Osteoblast (primary cell): ENCODE measurements at regions not wholly inside any gene's neighbourhood (a gene's known extent, or its start where the extent isn't known, plus 50 kb on each side); places are given as distances from the start of the nearest gene placed in this dataset.
A peak's percentile ranks its signal among the peaks of the same experiment; 100 is the strongest.

Source experiments
- DNase-seq: peaks from one replicate; pipeline ENCODE4 v3.0.0; 2011; ENCODE audit warnings: low spot score, mixed read lengths; ENCODE audit not compliant: insufficient read length; ENCODE audit errors: missing footprints
- H2AFZ ChIP-seq: 2 replicates; pipeline ENCODE4 v1.6.0; 2011; ENCODE audit warnings: mild to moderate bottlenecking, low read length
- H3K27ac ChIP-seq: 2 replicates; pipeline ENCODE4 v1.5.1; 2011; ENCODE audit warnings: mild to moderate bottlenecking, low read depth, low read length, moderate library complexity
- H3K27me3 ChIP-seq: 2 replicates; pipeline ENCODE4 v1.6.0; 2012; ENCODE audit warnings: mild to moderate bottlenecking, control low read depth, inconsistent platforms, low read length, moderate library complexity; ENCODE audit not compliant: insufficient read depth
- H3K36me3 ChIP-seq: 2 replicates; pipeline ENCODE4 v1.5.1; 2011; ENCODE audit warnings: mild to moderate bottlenecking, low read length, control low read depth, moderate library complexity; ENCODE audit not compliant: insufficient read depth
- H3K4me1 ChIP-seq: 2 replicates; pipeline ENCODE4 v1.5.1; 2011; ENCODE audit warnings: mild to moderate bottlenecking, low read length, control low read depth, moderate library complexity; ENCODE audit not compliant: insufficient read depth
- H3K4me2 ChIP-seq: 2 replicates; pipeline ENCODE4 v1.6.0; 2011; ENCODE audit warnings: mild to moderate bottlenecking, low read length; ENCODE audit not compliant: insufficient read depth
- H3K4me3 ChIP-seq: fragments of 200-600 bp; sonication (generic); 3 replicates; pipeline ENCODE4 v1.5.1; 2012; ENCODE audit warnings: mild to moderate bottlenecking, low read length, inconsistent platforms; ENCODE audit not compliant: insufficient read depth
- H3K79me2 ChIP-seq: 2 replicates; pipeline ENCODE4 v1.6.0; 2012; ENCODE audit warnings: mild to moderate bottlenecking, low read length, control low read depth, inconsistent platforms; ENCODE audit not compliant: insufficient read depth
- H3K9me3 ChIP-seq: 2 replicates; pipeline ENCODE4 v1.5.1; 2011; ENCODE audit warnings: low read depth, low read length, control low read depth
- H4K20me1 ChIP-seq: 2 replicates; pipeline ENCODE4 v1.6.0; 2012; ENCODE audit warnings: mild to moderate bottlenecking, low read length, control low read depth; ENCODE audit not compliant: insufficient read depth
- TF ChIP-seq, protein P1 (sequence below): IDR thresholded peaks from 2 replicates; pipeline ENCODE4 v1.5.1; 2011; ENCODE audit warnings: mild to moderate bottlenecking, low read depth, low read length, moderate library complexity; ENCODE audit errors: extremely low read depth

DNA sequence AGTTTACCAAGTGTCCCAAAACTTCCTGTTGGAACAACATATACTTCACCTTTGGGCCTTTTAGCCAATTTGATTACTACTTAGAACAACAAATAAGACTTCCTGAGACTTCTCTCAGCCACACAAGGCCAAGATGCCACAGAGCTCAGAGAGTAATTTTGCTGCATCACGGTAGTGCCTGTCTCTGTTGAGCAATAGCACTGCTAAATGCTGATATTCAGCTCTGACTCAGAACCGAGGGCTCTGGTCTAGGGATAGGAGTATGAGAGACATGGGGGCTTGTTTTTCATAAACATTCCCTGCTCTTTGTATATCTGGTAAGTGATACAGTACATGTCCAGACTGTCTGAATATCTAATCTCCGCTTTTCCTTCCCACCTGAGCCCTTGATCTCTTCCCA, 260.4 kb upstream of the ARHGAP20 start:
- peaks cover 6% of the 10 kb centered on the region for H3K4me1 ChIP-seq
- H3K27ac ChIP-seq = peak overlapping the region; percentile 3
- no peak overlapping the region for H3K4me3 ChIP-seq
- no peak overlapping the region for H3K4me2 ChIP-seq
- H3K27me3 ChIP-seq = no peaks in the 10 kb centered on the region
- H2AFZ ChIP-seq = no peak overlapping the region
- no peaks in the 10 kb centered on the region for H4K20me1 ChIP-seq
- no peaks in the 10 kb centered on the region for H3K36me3 ChIP-seq
- H3K79me2 ChIP-seq = no peaks in the 10 kb centered on the region
- DNase-seq = peak; percentile 37
- TF ChIP-seq, protein P1, sequence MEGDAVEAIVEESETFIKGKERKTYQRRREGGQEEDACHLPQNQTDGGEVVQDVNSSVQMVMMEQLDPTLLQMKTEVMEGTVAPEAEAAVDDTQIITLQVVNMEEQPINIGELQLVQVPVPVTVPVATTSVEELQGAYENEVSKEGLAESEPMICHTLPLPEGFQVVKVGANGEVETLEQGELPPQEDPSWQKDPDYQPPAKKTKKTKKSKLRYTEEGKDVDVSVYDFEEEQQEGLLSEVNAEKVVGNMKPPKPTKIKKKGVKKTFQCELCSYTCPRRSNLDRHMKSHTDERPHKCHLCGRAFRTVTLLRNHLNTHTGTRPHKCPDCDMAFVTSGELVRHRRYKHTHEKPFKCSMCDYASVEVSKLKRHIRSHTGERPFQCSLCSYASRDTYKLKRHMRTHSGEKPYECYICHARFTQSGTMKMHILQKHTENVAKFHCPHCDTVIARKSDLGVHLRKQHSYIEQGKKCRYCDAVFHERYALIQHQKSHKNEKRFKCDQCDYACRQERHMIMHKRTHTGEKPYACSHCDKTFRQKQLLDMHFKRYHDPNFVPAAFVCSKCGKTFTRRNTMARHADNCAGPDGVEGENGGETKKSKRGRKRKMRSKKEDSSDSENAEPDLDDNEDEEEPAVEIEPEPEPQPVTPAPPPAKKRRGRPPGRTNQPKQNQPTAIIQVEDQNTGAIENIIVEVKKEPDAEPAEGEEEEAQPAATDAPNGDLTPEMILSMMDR = no peak
- no peaks in the 10 kb centered on the region for H3K9me3 ChIP-seq

DNA sequence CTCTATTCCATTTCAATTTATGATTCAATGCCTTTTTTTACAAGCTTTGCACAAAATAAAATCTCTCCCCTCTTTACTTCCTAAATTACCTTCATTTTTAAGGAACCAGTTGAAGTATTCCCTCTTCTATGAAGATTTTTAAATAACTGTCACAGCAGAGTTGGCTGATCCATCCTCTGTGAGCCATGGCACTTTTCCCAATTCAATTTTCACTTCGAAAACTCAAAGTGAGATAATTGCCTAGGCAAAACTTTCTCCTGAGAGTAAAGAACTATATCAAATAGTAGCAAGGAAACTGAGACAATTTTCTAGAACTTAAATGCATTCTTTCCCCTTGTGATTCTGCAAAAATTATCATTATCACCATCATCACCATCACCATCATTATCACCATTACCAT, 259.9 kb upstream of the ARHGAP20 start:
- Histone ChIP-seq H3K4me1 (peaks cover 6% of the 10 kb centered on the region), H2AFZ (no peak overlapping the region)
- DNase-seq = no peak

DNA sequence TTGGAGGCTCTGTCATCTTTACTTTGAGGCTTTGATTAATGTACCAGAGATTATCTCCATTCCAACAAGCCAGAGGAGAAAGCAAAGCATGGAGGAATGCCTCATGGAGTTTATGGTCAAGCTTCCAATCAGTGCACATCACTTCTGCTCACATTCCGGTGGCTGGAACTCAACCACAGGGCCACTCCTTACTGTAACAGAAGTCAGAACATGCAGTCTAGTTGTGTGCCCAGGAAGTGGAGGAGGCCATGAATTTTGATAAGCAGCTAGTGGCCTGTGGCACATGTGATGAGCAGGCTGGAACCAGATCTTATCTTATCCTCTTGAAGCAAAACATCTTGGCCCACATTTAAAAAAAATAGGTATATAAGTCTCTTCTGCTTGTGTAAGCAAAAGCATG, 258.9 kb upstream of the ARHGAP20 start:
- H3K4me3 ChIP-seq = no peak overlapping the region
- H2AFZ ChIP-seq = no peak overlapping the region
- no peak overlapping the region for H3K27ac ChIP-seq
- no peaks in the 10 kb centered on the region for H3K36me3 ChIP-seq
- H3K27me3 ChIP-seq = no peaks in the 10 kb centered on the region
- TF ChIP-seq, protein P1 = no peak
- H3K4me1 ChIP-seq = peaks cover 6% of the 10 kb centered on the region
- DNase-seq = peak; percentile 55
- no peaks in the 10 kb centered on the region for H4K20me1 ChIP-seq
- H3K4me2 ChIP-seq = no peak overlapping the region
- H3K79me2 ChIP-seq = no peaks in the 10 kb centered on the region
- no peaks in the 10 kb centered on the region for H3K9me3 ChIP-seq

More for the DNA sequence above, 259.9 kb upstream of the ARHGAP20 start:
- H3K4me3 ChIP-seq = no peak overlapping the region
- TF ChIP-seq, protein P1 = no peak
- no peaks in the 10 kb centered on the region for H4K20me1 ChIP-seq
- H3K79me2 ChIP-seq = no peaks in the 10 kb centered on the region
- no peaks in the 10 kb centered on the region for H3K36me3 ChIP-seq
- no peaks in the 10 kb centered on the region for H3K9me3 ChIP-seq
- peak overlapping the region; percentile 3 for H3K27ac ChIP-seq
- H3K27me3 ChIP-seq = no peaks in the 10 kb centered on the region
- no peak overlapping the region for H3K4me2 ChIP-seq

DNA sequence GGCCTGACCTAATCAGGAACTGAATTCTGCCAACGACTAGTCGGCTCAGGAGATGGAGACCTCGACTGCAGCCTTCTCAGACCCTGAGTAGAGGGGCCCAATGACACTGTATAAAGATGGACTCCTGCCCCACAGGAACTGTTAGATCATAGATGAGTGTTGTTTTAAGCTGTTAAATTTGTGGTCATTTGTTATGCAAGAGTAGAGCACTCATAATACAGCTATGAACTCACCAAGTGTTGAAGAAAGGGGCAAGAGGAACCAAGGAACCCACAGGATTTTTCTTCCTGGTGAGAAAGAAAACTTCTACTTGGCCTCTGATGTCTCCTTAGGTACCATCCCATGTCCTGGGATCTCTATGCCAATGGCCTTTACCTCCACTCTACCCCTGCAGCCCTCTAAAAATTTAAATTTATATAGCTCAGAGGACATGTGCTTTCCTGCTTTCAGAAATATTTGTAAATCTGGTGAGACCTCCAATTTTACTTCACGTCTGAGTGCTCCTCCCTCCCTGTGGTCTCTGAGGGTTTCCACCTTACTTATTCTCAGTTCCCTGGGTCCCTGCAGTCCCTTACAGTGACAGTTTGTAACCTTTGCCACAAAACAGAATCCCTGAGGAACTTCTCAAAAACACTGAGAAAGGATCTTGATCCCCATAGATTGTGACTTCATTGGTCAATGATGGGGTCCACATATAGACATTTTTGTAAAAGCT, 256.3 kb upstream of the ARHGAP20 start:
- no peak overlapping the region for H3K27ac ChIP-seq
- no peaks in the 10 kb centered on the region for H3K9me3 ChIP-seq
- no peak overlapping the region for H3K4me3 ChIP-seq
- peaks cover 6% of the 10 kb centered on the region for H3K4me1 ChIP-seq
- no peak overlapping the region for H3K4me2 ChIP-seq
- DNase-seq = no peak
- H3K27me3 ChIP-seq = no peaks in the 10 kb centered on the region
- H3K36me3 ChIP-seq = no peaks in the 10 kb centered on the region
- no peaks in the 10 kb centered on the region for H3K79me2 ChIP-seq
- H2AFZ ChIP-seq = no peak overlapping the region
- no peaks in the 10 kb centered on the region for H4K20me1 ChIP-seq
- TF ChIP-seq, protein P1 = no peak
